HG03175 (cell line): ENCODE measurements at regions not wholly inside any gene's neighbourhood (a gene's known extent, or its start where the extent isn't known, plus 50 kb on each side); places are given as distances from the start of the nearest gene placed in this dataset.
"Not testable (repeated sequence)": the region's sequence is repeated elsewhere in the genome, so short reads cannot be mapped to it uniquely, and the experiment has no call there.

Experiments
- ATAC-seq: cut with Tn5 transposase; IDR thresholded peaks from one replicate; pipeline ENCODE4 v1.9.1; 2021; ENCODE audit warnings: mild to moderate bottlenecking, moderate library complexity; ENCODE audit not compliant: unreplicated experiment

- not testable (repeated sequence) for ATAC-seq
Measured at GRCh38 chr2:200201839-200202238, 104.7 kb upstream of the SPATS2L start.

- no peak for ATAC-seq
Measured at GRCh38 chr2:200203381-200203827, 103.1 kb upstream of the SPATS2L start.

GRCh38 chr2:200208041-200208440, 98.5 kb upstream of the SPATS2L start:
- no peak for ATAC-seq

DNA sequence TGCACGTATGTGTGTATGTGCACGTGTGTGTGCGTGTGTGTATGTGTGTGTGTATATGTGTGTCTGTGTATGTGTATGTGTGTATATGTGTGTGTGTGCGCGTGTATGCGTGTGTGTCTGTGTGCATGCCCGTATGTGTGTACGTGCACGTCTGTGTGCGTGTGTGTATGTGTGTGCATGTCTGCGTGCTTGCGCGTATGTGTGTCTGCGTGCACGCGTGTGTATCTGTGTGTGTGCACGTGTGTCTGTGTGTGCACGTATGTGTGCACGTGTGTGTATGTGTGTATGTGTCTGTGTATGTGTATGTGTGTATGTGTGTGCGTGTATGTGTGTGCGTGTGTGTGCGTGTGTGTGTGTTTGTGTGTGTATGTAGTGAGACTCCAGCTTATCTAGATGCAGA, 97.5 kb upstream of the SPATS2L start:
- ATAC-seq, result no peak

DNA sequence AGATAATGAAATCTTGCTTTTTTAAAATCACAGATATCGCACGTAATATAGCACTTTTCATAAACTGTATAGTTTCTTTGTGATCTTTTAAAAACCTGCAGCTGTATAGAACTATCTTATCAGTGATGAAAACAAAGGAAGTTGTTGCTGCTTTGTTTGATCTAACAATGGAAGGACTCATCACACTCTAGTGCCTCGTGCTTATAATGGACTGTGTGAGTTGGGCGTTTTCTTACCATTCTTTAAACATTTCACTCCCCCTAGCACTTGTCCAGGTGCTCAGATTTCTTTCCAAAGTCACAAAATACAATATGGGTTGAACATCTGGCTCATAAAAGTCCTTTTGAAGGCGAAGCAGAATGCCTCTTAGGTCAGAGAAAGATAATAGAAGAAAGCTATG, 94.8 kb upstream of the SPATS2L start:
- no peak for ATAC-seq

GRCh38 chr2:200212862-200213425, 93.5 kb upstream of the SPATS2L start:
- no peak for ATAC-seq

- no peak for ATAC-seq
Measured at GRCh38 chr2:200216310-200216709, 90.2 kb upstream of the SPATS2L start.

GRCh38 chr2:200217320-200217719, 89.2 kb upstream of the SPATS2L start:
- ATAC-seq, result no peak

- no peak for ATAC-seq
Measured at GRCh38 chr2:200218645-200219044, 87.8 kb upstream of the SPATS2L start.

DNA sequence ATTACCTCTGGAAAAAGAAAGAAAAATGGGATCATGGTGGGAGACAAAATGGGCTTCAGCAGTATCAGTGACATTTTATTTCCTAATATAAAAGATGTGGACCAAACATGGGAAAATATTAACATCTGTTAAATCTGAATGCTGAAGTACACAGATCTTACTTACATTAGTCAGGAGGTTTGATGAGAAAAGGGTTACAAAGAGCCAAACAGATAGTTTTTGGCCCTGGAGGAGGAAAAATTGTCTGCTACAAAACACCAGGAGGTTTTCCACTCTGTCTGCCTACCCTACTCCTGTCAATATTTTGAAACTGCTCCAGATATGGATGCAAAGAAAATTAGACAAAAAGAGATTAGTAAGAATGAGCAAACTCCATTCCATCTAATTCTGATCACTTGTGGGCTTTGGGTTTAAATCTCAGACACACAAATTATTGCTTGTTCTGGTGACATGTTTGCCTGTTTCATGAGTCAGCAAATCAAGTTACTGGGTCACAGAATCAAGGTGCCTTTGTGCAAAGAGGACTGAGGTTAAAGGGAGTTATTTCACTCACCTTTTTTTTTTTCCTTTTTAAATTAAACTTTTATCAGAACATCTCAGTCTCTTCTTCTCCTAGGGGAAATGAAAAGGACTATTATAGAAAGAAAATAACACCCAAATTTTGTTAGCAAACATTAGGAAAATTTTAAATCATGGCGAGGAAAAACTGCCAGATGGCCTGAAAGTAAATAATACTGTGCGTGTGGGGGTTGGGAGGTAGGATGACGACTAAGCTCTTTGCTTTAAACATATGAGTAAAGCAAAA, 87.0 kb upstream of the SPATS2L start:
- no peak for ATAC-seq

GRCh38 chr2:200220251-200220650, 86.2 kb upstream of the SPATS2L start:
- ATAC-seq, result no peak

DNA sequence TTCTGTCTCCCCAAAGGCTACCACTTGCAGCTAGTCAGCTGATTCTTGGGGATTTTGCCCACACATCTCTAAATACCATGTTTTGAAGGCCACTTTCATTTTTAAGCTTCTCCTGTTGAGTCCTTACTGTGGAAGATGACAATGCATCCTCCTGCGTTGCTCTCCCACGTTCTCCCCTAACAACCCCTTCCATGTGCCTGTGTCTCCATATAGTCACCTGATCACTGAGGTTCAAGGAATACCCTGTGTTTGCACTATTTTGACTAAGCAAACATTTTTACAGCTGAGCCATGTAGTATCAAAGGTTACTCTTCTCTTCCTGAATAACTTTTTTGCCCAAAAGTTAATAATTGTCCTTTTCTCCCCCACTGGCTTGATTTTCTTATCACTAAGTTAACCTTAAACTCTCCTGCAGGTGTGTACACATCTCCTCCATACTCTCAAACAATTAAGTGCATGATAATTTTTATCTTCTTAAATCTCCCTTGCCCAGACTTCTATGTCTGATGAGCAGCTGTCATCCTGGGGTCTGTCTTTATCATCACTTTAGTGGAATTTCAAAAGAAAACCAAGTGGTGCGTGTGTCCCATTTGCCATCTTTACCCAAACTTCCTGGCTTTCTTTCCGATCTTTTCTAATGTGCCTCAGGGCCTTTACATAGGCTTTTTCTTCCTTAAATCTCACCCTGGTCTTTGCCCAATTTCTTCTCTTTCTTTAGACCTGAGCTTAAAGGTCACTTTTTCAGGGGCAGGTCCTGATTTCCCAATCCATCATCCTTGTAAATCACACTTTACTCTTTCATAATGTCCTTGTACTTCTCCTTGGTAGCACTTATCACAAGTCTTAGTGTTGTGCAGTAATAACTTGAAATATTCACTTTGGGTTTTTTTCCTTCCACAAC, 85.2 kb upstream of the SPATS2L start:
- no peak for ATAC-seq

DNA sequence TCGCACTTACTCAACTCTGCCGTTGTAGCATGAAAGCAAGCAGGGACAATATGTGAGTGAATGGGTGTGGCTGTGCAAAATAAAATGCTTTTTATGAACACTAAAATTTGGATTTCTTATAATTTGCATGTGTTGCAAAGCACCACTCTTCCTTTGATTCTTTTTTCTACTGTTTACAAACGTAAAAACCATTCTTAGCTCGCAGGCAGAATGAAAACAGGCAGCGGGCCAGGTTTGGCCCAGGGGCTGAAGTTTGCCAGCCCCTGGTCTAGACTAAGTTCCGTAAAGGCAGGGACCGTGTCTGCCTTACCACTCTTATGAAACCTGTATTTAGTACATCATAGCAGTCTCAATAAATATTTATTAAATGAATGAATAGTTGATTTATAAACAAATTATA, 83.7 kb upstream of the SPATS2L start:
- no peak for ATAC-seq

DNA sequence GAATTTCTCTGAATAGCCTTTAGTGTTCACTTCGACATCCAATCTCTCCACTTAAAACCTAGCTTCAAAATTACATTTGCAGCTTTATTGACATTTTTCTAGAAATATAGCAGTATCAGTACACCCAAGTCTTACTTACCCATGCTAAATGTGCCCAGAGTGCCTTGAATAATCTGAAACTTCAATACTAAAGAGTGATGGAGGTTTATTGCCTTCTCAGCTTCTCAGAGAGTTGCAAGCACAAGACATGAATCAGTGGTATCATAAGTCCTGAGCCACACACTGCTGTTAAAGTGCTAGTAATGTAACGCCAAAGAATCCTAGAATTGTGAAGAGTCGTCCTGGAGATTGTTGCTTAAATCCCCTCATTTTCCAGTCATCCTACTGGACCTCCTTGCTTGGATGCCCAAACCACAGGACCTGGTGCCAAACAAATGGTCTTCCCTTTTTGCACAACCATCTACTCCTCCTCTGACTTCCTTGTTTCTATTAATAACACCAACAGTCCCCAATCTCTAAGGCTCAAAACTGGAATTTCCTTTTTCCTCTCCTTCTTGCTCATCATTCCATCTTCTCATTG, 83.2 kb upstream of the SPATS2L start:
- ATAC-seq, result no peak

GRCh38 chr2:200225951-200226350, 80.5 kb upstream of the SPATS2L start:
- no peak for ATAC-seq

- ATAC-seq, result no peak
Measured at GRCh38 chr2:200226451-200227426, 79.8 kb upstream of the SPATS2L start.

DNA sequence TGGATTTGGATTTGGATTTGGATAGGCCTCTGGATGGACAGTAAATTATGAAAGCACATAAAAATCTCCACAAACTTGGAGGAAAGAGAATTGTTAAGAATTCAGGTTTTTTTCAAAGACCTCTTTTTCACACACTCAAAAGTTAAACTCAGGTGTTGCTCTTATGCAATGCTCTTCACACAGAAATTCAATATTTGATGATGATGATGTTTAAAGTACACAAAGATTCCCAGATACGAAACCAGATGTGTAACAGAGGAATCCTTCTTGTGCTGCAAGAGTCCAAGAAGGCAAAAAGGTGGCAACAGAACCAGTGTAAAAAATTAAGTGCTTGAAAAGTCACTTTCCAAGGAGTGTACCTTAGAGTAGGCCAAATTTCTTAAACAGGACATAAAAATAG, 75.8 kb upstream of the SPATS2L start:
- no peak for ATAC-seq

- ATAC-seq, result no peak
Measured at GRCh38 chr2:200235533-200235932, 71.0 kb upstream of the SPATS2L start.

DNA sequence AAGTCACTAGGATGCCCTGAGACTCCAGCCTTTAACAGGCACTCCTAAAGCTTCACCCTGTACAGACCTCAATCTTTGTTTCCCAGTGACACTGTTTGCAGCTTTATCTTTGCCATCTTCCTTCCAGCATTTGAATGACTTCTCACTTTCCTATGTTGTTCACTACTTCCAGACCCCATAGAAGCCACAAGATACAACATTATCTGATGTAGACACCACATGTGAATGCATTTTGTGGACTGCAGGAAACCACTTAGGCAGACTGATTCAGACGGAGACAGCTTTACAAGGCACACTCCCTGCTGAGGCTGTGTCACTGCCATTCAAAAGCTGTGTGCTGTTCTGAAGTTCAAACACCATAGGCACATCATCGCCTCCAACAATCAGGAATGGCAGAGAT, 67.3 kb upstream of the SPATS2L start:
- no peak for ATAC-seq

- no peak for ATAC-seq
Measured at GRCh38 chr2:200242570-200242969, 63.9 kb upstream of the SPATS2L start.
